HepG2 (cell line): ENCODE measurements at regions not wholly inside any gene's neighbourhood (a gene's known extent, or its start where the extent isn't known, plus 50 kb on each side); places are given as distances from the start of the nearest gene placed in this dataset.
A peak's percentile ranks its signal among the peaks of the same experiment; 100 is the strongest.

Experiments
- MAX ChIP-seq: IDR thresholded peaks from 2 replicates; pipeline ENCODE4 v1.6.1; 2012; ENCODE audit warnings: inconsistent platforms
- RCOR2 ChIP-seq: IDR thresholded peaks from 2 replicates; pipeline ENCODE4 v1.6.1; 2016; ENCODE audit warnings: missing biosample characterization, missing genetic modification reagents
- RXRB ChIP-seq: IDR thresholded peaks from 2 replicates; pipeline ENCODE4 v1.6.1; 2016; ENCODE audit warnings: borderline replicate concordance, missing genetic modification reagents, missing compliant biosample characterization
- TFE3 ChIP-seq: IDR thresholded peaks from 2 replicates; pipeline ENCODE4 v1.6.1; 2016
- ZNF276 ChIP-seq: sonication (generic); formaldehyde crosslinking; IDR thresholded peaks from 2 replicates; pipeline ENCODE4 v1.4.0; 2020; ENCODE audit warnings: mild to moderate bottlenecking, low read depth, missing genetic modification reagents
- ZNF280D ChIP-seq: sonication (generic); formaldehyde crosslinking; IDR thresholded peaks from 2 replicates; pipeline ENCODE4 v1.5.1; 2020; ENCODE audit warnings: mild to moderate bottlenecking, missing genetic modification reagents
- ZNF282 ChIP-seq: fragments of 450-650 bp; IDR thresholded peaks from 2 replicates; pipeline ENCODE4 v1.6.1; 2018; ENCODE audit not compliant: partially characterized antibody
- ZNF317 ChIP-seq: sonication (generic); formaldehyde crosslinking; IDR thresholded peaks from 2 replicates; pipeline ENCODE4 v1.5.0; 2020; ENCODE audit warnings: mild to moderate bottlenecking, missing genetic modification reagents
- ZNF362 ChIP-seq: sonication (generic); formaldehyde crosslinking; IDR thresholded peaks from 2 replicates; pipeline ENCODE4 v1.4.0; 2020; ENCODE audit warnings: missing genetic modification reagents, mild to moderate bottlenecking, borderline replicate concordance

GRCh38 chr3:13265507-13265906, 154.6 kb downstream of the NUP210 start (continued):
- TF ChIP-seq ZNF280D (peak; percentile 92), RCOR2 (CRISPR knock-in tag) (peak; percentile 78; the same call in 1 of the 2 replicates), ZNF282 (no peak), ZNF276 (no peak), MAX (peak; percentile 54), ZNF362 (CRISPR knock-in tag) (0 out of 2 replicates have a peak, but pooled peaks have one; percentile 23), ZNF317 (no peak), RXRB (no peak), TFE3 (CRISPR knock-in tag) (no peak)
